Activated naive CD8-positive, alpha-beta T cell treated with anti-CD3 and anti-CD28 coated beads for 36 hours (primary cell): ENCODE measurements at regions not wholly inside any gene's neighbourhood (a gene's known extent, or its start where the extent isn't known, plus 50 kb on each side); places are given as distances from the start of the nearest gene placed in this dataset.
"Not testable (repeated sequence)": the region's sequence is repeated elsewhere in the genome, so short reads cannot be mapped to it uniquely, and the experiment has no call there.

ENCODE experiments used
- DNase-seq: peaks from one replicate; pipeline ENCODE4 v3.0.0; 2021
- H3K27ac Mint-ChIP-seq: one replicate; pipeline ENCODE4 v1.8.0; 2022; ENCODE audit warnings: mild to moderate bottlenecking, moderate library complexity, mixed read lengths
- H3K27me3 Mint-ChIP-seq: one replicate; pipeline ENCODE4 v1.8.0; 2022; ENCODE audit warnings: mild to moderate bottlenecking, mixed read lengths
- H3K36me3 Mint-ChIP-seq: one replicate; pipeline ENCODE4 v1.8.0; 2021; ENCODE audit warnings: mild to moderate bottlenecking, mixed read lengths
- H3K4me1 Mint-ChIP-seq: one replicate; pipeline ENCODE4 v1.8.0; 2021; ENCODE audit warnings: mixed read lengths
- H3K4me3 Mint-ChIP-seq: one replicate; pipeline ENCODE4 v1.8.0; 2022; ENCODE audit warnings: mild to moderate bottlenecking, moderate library complexity, mixed read lengths
- H3K9me3 Mint-ChIP-seq: one replicate; pipeline ENCODE4 v1.8.0; 2022; ENCODE audit warnings: mixed read lengths

DNA sequence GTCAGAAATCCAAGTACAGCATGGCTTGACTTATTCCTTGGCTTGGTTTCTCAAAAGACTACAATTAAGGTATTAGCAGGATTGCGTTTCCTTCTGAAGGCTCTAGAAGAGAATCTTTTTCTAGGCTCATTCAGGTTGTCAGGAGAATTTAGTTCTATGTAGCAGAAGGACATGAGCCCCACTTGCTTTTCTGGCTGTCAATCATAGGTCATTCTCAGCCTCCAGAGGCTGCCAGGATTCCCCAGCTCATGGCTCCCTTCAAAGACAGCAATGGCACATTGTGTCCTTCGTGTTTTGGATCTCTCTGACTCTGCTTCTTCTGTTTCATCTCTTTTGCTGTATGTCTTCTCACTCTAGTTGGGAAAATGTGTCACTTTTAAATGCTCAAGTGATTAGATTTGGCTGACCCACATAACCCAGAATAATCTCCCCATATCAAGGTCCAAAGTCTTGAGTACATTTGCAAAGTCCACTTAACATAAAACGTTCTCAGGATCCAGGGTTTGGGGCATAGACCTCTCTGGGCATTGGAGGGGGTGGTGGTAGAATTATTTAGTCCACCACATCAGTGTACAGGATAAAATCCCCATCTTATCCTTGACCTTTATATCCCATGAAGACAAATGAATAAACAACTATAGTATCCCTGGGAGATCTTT lies 126.7 kb upstream of the BCL9 start:
- Mint-ChIP-seq H3K27me3 (peaks cover 38% of the 10 kb centered on the region), H3K4me3 (no peak overlapping the region), H3K36me3 (no peaks in the 10 kb centered on the region), H3K4me1 (no peaks in the 10 kb centered on the region), H3K27ac (no peak overlapping the region), H3K9me3 (peaks cover 2% of the 10 kb centered on the region)
- no peak for DNase-seq

DNA sequence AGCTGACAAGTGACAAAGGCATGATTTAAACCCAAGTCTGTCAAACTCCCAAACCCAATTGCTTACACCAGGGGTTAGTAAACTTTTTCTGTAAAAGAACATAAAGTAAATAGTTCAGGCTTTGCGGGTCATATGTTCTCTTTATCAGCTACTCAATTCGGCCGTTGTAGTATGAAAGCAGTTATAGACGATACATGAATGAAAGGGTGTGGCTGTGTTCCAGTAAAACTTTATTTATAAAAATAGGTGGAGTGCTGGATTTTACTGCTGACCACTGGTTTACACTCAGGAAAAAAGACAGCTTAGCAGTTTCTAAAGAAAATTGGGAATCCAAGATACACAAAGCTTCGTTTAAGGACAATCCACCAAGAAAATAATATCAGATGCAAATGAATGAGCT lies 124.3 kb upstream of the BCL9 start:
- H3K36me3 Mint-ChIP-seq, result no peaks in the 10 kb centered on the region
- no peak for DNase-seq
- H3K27me3 Mint-ChIP-seq, result peaks cover 52% of the 10 kb centered on the region
- no peak overlapping the region for H3K4me3 Mint-ChIP-seq
- no peaks in the 10 kb centered on the region for H3K4me1 Mint-ChIP-seq
- H3K27ac Mint-ChIP-seq, result no peak overlapping the region
- no peaks in the 10 kb centered on the region for H3K9me3 Mint-ChIP-seq

DNA sequence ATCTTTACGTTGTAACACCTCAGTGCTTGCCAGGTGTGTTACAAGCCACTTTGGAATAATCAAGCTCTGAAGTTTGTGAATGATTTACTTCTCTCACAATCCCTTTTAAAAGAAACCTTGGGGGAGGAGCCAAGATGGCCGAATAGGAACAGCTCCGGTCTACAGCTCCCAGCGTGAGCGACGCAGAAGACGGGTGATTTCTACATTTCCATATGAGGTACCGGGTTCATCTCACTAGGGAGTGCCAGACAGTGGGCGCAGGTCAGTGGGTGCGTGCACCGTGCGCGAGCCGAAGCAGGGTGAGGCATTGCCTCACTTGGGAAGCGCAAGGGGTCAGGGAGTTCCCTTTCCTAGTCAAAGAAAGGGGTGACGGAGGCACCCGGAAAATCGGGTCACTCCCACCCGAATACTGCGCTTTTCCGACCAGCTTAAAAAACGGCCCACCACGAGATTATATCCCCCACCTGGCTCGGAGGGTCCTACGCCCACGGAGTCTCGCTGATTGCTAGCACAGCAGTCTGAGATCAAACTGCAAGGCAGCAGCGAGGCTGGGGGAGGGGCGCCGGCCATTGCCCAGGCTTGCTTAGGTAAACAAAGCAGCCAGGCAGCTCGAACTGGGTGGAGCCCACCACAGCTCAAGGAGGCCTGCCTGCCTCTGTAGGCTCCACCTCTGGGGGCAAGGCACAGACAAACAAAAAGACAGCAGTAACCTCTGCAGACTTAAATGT lies 118.0 kb upstream of the BCL9 start:
- not testable (repeated sequence) for H3K4me1 Mint-ChIP-seq, H3K4me3 Mint-ChIP-seq, DNase-seq, H3K36me3 Mint-ChIP-seq, H3K9me3 Mint-ChIP-seq, H3K27ac Mint-ChIP-seq
- peaks cover 27% of the 10 kb centered on the region for H3K27me3 Mint-ChIP-seq

DNA sequence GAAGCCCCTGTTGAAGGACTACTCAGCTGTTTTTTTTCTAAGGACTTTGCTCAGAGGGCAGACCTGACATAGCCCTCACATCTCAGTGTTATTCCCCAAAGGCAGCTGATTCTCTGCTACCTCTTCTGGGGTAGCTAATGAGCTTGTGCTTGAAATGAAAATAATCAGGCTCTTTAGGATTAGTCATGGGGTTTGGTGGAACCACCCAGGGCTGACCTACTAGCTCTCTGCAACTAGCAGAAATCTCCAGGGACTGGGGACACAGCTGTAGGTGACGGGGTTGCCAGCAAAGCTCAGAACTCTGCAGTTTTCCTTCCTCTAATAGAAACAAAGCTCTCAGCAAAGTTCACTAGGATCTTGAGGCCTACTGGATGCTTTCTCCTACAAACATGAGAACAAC lies 106.4 kb upstream of the BCL9 start:
- Mint-ChIP-seq H3K4me3 (no peak overlapping the region), H3K27me3 (peaks cover 9% of the 10 kb centered on the region), H3K36me3 (no peaks in the 10 kb centered on the region), H3K4me1 (no peaks in the 10 kb centered on the region), H3K9me3 (peaks cover under 1% of the 10 kb centered on the region), H3K27ac (no peak overlapping the region)
- DNase-seq, result no peak

DNA sequence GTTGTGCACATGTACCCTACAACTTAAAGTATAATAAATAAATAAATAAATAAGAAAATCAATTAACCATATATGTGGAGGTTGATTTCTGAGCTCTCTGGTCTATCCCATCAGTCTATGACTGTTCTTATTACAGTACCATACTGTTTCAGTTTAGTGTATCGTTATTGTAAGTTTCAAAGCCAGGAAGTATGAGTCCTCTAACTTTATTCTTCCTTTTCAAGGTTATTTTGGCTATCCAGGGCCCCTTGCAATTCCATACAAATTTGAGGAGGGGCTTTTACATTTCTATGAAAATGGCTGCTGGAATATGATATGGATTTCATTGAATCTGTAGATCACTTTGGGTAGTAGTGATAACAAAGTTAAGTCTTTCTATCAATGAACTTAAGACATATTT lies 96.9 kb upstream of the BCL9 start:
- H3K27ac Mint-ChIP-seq, result no peak overlapping the region
- DNase-seq, result no peak
- H3K27me3 Mint-ChIP-seq, result peaks cover 17% of the 10 kb centered on the region
- no peak overlapping the region for H3K4me3 Mint-ChIP-seq
- peaks cover 32% of the 10 kb centered on the region for H3K9me3 Mint-ChIP-seq
- no peaks in the 10 kb centered on the region for H3K4me1 Mint-ChIP-seq
- peaks cover 5% of the 10 kb centered on the region for H3K36me3 Mint-ChIP-seq

DNA sequence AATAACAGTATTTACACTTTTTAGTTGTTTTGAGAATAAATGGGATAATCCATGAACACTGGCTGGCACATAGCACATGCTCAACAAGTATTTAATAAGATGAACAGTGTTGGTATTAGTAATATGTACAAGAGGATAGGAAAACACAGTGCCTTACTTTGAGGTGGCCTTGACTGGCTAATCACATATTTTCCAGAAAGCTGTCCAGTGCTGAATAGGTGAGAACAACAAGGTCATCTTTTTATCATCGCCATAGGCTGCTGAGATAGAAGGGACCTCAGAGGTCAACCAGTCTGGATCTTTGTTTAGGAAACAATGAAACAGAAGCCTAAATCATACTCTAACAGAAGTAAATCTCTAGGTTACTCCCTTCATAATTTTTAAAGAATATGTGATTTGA lies 89.7 kb upstream of the BCL9 start:
- H3K4me1 Mint-ChIP-seq, result no peaks in the 10 kb centered on the region
- H3K9me3 Mint-ChIP-seq, result peaks cover 7% of the 10 kb centered on the region
- peaks cover 36% of the 10 kb centered on the region for H3K27me3 Mint-ChIP-seq
- H3K27ac Mint-ChIP-seq, result no peak overlapping the region
- no peak overlapping the region for H3K4me3 Mint-ChIP-seq
- DNase-seq, result no peak
- no peaks in the 10 kb centered on the region for H3K36me3 Mint-ChIP-seq

DNA sequence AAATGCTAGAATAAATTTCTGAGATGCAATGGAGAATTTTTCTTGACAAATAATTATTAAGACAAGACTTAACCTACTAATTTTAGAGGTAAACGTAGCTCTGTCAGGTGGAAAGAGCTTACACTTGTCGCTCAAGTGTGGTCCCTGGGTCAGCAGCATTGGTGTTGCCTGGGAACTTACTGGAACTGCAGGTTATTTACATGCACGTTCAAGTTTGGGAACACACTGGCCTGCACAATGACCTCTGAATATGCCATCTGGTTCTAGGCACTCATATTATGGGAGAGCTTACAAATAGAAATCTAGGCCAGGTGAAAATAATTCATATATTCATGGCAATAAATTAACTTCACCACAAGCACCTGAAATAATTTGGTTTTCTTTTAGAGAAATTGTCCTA lies 88.5 kb upstream of the BCL9 start:
- peaks cover 28% of the 10 kb centered on the region for H3K27me3 Mint-ChIP-seq
- H3K36me3 Mint-ChIP-seq, result no peaks in the 10 kb centered on the region
- H3K4me3 Mint-ChIP-seq, result no peak overlapping the region
- peaks cover 5% of the 10 kb centered on the region for H3K9me3 Mint-ChIP-seq
- no peak for DNase-seq
- H3K27ac Mint-ChIP-seq, result no peak overlapping the region
- no peaks in the 10 kb centered on the region for H3K4me1 Mint-ChIP-seq

DNA sequence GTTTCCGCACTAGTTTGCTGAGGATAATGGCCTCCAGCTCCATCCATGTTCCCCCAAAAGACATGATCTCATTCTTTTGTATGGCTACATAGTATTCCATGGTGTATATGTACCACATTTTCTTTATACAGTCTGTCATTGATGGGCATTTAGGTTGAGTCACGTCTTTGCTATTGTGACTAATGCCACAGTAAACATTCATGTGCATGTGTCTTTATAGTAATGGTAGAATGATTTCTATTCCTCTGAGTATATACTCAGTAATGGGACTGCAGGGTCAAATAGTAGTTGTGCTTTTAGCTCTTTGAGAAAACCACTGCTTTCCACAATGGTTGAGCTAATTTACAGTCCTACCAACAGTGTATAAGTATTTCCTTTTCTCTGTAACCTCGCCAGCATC lies 78.3 kb upstream of the BCL9 start:
- Mint-ChIP-seq H3K27ac (no peak overlapping the region), H3K36me3 (peaks cover 2% of the 10 kb centered on the region), H3K4me3 (no peak overlapping the region), H3K4me1 (no peaks in the 10 kb centered on the region), H3K27me3 (peaks cover 45% of the 10 kb centered on the region), H3K9me3 (peaks cover 24% of the 10 kb centered on the region)
- DNase-seq, result no peak

DNA sequence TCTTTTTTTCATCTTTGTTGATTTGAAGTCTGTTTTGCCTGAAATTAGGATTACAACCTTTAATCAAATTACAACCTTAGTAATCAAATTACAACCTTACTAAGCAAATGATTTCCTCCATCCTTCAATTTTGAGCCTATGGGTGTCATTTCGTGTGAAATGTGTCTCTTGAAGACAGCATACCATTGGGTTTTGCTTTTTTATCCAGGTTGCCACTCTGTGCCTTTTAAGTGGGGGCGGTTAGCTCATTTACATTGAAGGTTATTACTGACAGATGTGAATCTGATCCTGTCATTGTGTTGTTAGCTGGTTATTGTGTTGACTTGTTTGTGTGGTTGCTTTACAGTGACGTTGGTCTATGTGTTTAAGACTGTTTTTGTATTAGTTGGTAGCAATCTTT lies 74.8 kb upstream of the BCL9 start:
- no peaks in the 10 kb centered on the region for H3K4me1 Mint-ChIP-seq
- peaks cover 39% of the 10 kb centered on the region for H3K27me3 Mint-ChIP-seq
- no peak overlapping the region for H3K27ac Mint-ChIP-seq
- no peak overlapping the region for H3K4me3 Mint-ChIP-seq
- peaks cover 2% of the 10 kb centered on the region for H3K36me3 Mint-ChIP-seq
- peaks cover 22% of the 10 kb centered on the region for H3K9me3 Mint-ChIP-seq
- no peak for DNase-seq

DNA sequence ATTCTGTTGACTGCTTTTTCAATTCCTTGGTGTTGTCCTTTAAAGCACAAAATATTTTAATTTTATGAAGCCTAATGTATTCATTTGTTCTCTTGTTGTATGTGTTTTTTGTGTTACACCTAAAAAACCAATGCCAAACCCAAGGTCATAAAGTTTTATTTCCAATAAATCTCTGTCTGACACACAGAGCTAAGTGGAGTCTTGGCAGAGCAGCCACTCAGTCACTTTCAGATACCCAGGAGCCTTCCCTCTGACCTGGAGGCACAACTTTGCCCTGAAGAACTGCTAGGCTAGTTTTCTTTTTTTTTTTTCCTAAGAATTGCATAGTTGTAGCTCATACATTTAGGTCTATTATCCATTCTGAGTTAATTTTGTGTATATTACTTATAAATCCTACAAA lies 71.2 kb upstream of the BCL9 start:
- Mint-ChIP-seq H3K4me1 (no peaks in the 10 kb centered on the region), H3K27me3 (peaks cover 25% of the 10 kb centered on the region), H3K36me3 (peaks cover 2% of the 10 kb centered on the region), H3K27ac (no peak overlapping the region), H3K9me3 (peaks cover 21% of the 10 kb centered on the region), H3K4me3 (no peak overlapping the region)
- no peak for DNase-seq

DNA sequence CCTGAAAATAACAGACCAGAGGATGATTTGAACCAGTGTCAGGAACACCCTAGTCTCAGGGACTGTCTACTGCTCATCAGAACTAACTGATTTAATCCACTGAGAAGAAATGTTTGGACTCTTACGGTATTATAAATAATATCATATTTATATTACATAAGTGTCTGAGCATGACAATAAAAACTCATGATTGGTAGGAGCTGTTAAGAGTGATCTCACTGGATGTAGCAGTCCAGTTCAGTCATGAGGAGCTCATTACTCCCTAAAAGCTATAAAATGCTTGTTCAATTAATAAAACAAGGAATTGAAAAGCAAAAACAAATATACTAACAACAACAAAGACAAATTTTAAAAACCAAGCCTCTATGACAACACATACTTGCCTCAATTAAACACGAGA lies 68.8 kb upstream of the BCL9 start:
- H3K27ac Mint-ChIP-seq, result no peak overlapping the region
- H3K36me3 Mint-ChIP-seq, result no peaks in the 10 kb centered on the region
- peaks cover 3% of the 10 kb centered on the region for H3K9me3 Mint-ChIP-seq
- H3K4me1 Mint-ChIP-seq, result no peaks in the 10 kb centered on the region
- no peak overlapping the region for H3K4me3 Mint-ChIP-seq
- DNase-seq, result no peak
- H3K27me3 Mint-ChIP-seq, result peaks cover 1% of the 10 kb centered on the region

DNA sequence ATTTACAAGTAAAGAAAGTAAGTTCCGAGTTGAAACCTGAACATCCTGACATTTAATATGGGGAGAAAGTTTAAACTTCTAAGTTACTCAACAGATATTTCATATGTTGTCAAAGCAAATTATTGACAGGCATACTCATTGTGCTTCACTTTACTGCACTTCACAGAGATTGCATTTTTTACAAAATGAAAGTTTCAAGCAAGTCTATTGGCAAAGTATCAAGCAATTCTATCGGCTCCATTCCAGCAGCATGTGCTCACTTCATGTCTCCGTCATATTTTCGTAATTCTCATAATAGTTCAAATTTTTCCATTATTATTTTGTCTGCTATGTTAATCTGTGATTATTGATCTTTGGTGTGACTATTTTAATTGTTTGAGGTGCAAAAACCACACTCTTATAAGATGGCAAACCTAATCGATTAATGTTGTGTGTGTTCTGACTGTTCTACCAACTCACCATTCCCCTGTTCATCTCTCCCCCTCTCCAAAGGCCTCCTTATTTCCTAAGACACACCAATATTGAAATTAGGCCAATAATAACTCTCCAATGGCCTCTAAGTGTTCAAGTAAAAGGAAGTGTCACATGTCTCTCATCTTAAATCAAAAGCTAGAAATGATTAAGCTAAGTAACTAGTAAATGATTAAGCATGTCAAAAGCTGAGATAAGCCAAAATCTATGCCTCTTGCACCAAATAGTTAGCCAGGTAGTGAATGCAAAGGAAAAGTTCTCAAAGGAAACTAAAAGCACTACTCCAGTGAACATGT lies 68.2 kb upstream of the BCL9 start:
- Mint-ChIP-seq H3K27ac (no peak overlapping the region), H3K4me3 (no peak overlapping the region), H3K4me1 (no peaks in the 10 kb centered on the region), H3K9me3 (no peaks in the 10 kb centered on the region), H3K27me3 (no peaks in the 10 kb centered on the region), H3K36me3 (no peaks in the 10 kb centered on the region)
- DNase-seq, result no peak

DNA sequence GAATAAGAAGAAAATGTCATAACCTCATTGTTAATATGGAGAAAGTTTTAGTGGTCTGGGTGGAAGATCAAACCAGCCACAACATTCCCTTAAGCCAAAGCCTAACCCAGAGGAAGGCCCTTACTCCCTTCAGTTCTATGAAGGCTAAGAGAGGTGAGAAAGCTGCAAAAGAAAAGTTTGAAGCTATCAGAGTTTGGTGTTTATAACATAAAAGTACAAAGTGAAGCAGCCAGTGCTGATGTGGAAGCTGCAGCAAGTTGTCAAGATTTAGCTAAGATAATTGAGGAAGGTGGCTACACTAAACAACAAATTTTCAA lies 67.6 kb upstream of the BCL9 start:
- no peak for DNase-seq
- H3K27ac Mint-ChIP-seq, result no peak overlapping the region
- H3K36me3 Mint-ChIP-seq, result no peaks in the 10 kb centered on the region
- no peaks in the 10 kb centered on the region for H3K27me3 Mint-ChIP-seq
- no peak overlapping the region for H3K4me3 Mint-ChIP-seq
- no peaks in the 10 kb centered on the region for H3K9me3 Mint-ChIP-seq
- no peaks in the 10 kb centered on the region for H3K4me1 Mint-ChIP-seq

DNA sequence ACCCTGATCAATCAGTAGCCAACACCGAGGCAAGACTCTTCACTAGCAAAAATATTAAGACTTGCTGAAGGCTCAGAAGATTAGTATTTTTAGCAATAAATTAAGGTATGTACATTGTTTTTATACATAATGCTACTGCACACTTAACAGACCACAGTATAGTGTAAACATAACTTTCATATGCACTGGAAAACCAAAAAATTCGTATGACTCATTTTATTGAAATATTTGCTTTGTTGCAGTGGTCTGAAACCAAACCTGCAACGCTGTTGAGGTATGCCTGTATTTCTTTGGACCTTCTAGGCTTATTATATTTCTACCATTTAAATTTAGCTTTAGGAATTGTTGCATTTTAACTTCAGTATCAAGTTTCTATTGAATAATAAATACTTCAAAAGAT lies 65.8 kb upstream of the BCL9 start:
- H3K9me3 Mint-ChIP-seq, result no peaks in the 10 kb centered on the region

DNA sequence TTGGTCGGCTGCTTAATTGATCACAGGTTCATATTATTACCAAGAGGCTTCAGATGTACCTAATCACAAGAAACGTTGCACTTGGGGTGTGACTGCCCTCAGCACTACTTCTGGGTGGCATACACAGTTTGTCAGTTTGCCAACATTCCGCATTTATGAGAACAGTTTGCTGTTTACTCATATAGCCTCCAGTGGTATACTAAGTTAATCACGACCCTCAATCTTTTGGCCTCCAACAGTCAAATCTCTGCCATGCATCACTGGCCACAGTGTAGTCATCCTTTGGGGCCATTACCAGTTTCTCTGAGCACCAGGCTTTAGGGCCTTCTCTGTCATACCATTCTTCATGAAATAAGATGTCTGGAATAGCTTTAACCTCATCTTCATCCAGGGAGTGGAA lies 62.8 kb upstream of the BCL9 start:
- no peak overlapping the region for H3K4me3 Mint-ChIP-seq
- no peak for DNase-seq
- peaks cover 13% of the 10 kb centered on the region for H3K27me3 Mint-ChIP-seq
- no peak overlapping the region for H3K27ac Mint-ChIP-seq
- H3K9me3 Mint-ChIP-seq, result no peaks in the 10 kb centered on the region
- no peaks in the 10 kb centered on the region for H3K36me3 Mint-ChIP-seq
- no peaks in the 10 kb centered on the region for H3K4me1 Mint-ChIP-seq

More for the DNA sequence above, 65.8 kb upstream of the BCL9 start:
- Mint-ChIP-seq H3K4me3 (no peak overlapping the region), H3K27ac (no peak overlapping the region), H3K4me1 (no peaks in the 10 kb centered on the region), H3K27me3 (peaks cover 8% of the 10 kb centered on the region), H3K36me3 (no peaks in the 10 kb centered on the region)
- no peak for DNase-seq
